ENCODE measurements at regions not wholly inside any gene's neighbourhood (a gene's known extent, or its start where the extent isn't known, plus 50 kb on each side); places are given as distances from the start of the nearest gene placed in this dataset.
"Not testable (repeated sequence)": the region's sequence is repeated elsewhere in the genome, so short reads cannot be mapped to it uniquely, and the experiment has no call there.

- DNase-seq; H3K36me3 ChIP-seq (replicated peaks in 1 of 2); H3K4me1 ChIP-seq (replicated peaks in 1 of 2); H3K27me3 ChIP-seq; H3K4me3 ChIP-seq; intact Hi-C loops (cut with DNase I); H3K27ac ChIP-seq; H3K9me3 ChIP-seq (replicated peaks in 1 of 3): not testable (repeated sequence)
- 47 to 56% (median 50%) methylated on average over 2 to 3 of the region's 3 CpGs for WGBS, 4 donors
Measured at GRCh38 chr4:118485801-118486314, 133.1 kb upstream of the PRSS12 start.

GRCh38 chr4:118492963-118493362, 140.2 kb upstream of the PRSS12 start:
- H3K9me3 ChIP-seq (replicated peaks in 1 of 3); DNase-seq; H3K27ac ChIP-seq; intact Hi-C loops (cut with DNase I); H3K27me3 ChIP-seq; H3K4me1 ChIP-seq (replicated peaks in 1 of 2); H3K36me3 ChIP-seq (replicated peaks in 1 of 2); H3K4me3 ChIP-seq: not testable (repeated sequence)
- 73 to 87% (median 80%) methylated on average over 4 of the region's 4 CpGs for WGBS, 4 donors

- H3K27me3 ChIP-seq; intact Hi-C loops (cut with DNase I); H3K4me3 ChIP-seq; DNase-seq; H3K36me3 ChIP-seq (replicated peaks in 1 of 2); H3K4me1 ChIP-seq (replicated peaks in 1 of 2); H3K27ac ChIP-seq; H3K9me3 ChIP-seq (replicated peaks in 1 of 3): not testable (repeated sequence)
- WGBS, 4 donors: 74 to 90% (median 81%) methylated on average over 6 of the region's 6 CpGs
Measured at GRCh38 chr4:118494437-118494836, 141.6 kb upstream of the PRSS12 start.

- H3K9me3 ChIP-seq (replicated peaks in 1 of 3); intact Hi-C loops (cut with DNase I); DNase-seq; H3K27me3 ChIP-seq; H3K4me3 ChIP-seq; H3K4me1 ChIP-seq (replicated peaks in 1 of 2); H3K36me3 ChIP-seq (replicated peaks in 1 of 2); H3K27ac ChIP-seq: not testable (repeated sequence)
- 86 to 91% (median 87%) methylated on average over 5 of the region's 5 CpGs for WGBS, 4 donors
Measured at GRCh38 chr4:118502967-118503366, 150.2 kb upstream of the PRSS12 start.

GRCh38 chr4:118504927-118505326, 152.1 kb upstream of the PRSS12 start:
- intact Hi-C loops (cut with DNase I); H3K27ac ChIP-seq; H3K9me3 ChIP-seq (replicated peaks in 1 of 3); DNase-seq; H3K4me1 ChIP-seq (replicated peaks in 1 of 2); H3K27me3 ChIP-seq; H3K4me3 ChIP-seq; H3K36me3 ChIP-seq (replicated peaks in 1 of 2): not testable (repeated sequence)

GRCh38 chr4:118505491-118505890, 152.7 kb upstream of the PRSS12 start:
- DNase-seq; H3K4me3 ChIP-seq; H3K27me3 ChIP-seq; H3K4me1 ChIP-seq (replicated peaks in 1 of 2); intact Hi-C loops (cut with DNase I); H3K27ac ChIP-seq; H3K9me3 ChIP-seq (replicated peaks in 1 of 3); H3K36me3 ChIP-seq (replicated peaks in 1 of 2): not testable (repeated sequence)
- whole genome bisulfite sequencing, 4 donors: 63 to 68% (median 66%) methylated on average over 3 of the region's 3 CpGs

- H3K36me3 ChIP-seq (replicated peaks in 1 of 2); H3K27ac ChIP-seq; H3K4me1 ChIP-seq (replicated peaks in 1 of 2); DNase-seq; H3K4me3 ChIP-seq; H3K9me3 ChIP-seq (replicated peaks in 1 of 3); intact Hi-C loops (cut with DNase I); H3K27me3 ChIP-seq: not testable (repeated sequence)
- 55 to 60% (median 57%) methylated on average over 3 of the region's 3 CpGs for WGBS, 4 donors
Measured at GRCh38 chr4:118512870-118513269, 160.1 kb upstream of the PRSS12 start.

GRCh38 chr4:118514332-118514731, 161.5 kb upstream of the PRSS12 start:
- H3K4me3 ChIP-seq; H3K36me3 ChIP-seq (replicated peaks in 1 of 2); H3K4me1 ChIP-seq (replicated peaks in 1 of 2); DNase-seq; H3K27me3 ChIP-seq; H3K9me3 ChIP-seq (replicated peaks in 1 of 3); H3K27ac ChIP-seq; intact Hi-C loops (cut with DNase I): not testable (repeated sequence)
- 67 to 85% (median 77%) methylated on average over 1 to 3 of the region's 3 CpGs for WGBS, 4 donors

GRCh38 chr4:118516107-118516506, 163.3 kb upstream of the PRSS12 start:
- H3K36me3 ChIP-seq (replicated peaks in 1 of 2); DNase-seq; H3K9me3 ChIP-seq (replicated peaks in 1 of 3); H3K27ac ChIP-seq; H3K4me1 ChIP-seq (replicated peaks in 1 of 2); intact Hi-C loops (cut with DNase I); H3K4me3 ChIP-seq; H3K27me3 ChIP-seq: not testable (repeated sequence)
- 37 to 76% (median 54%) methylated on average over 1 of the region's 1 CpG for WGBS, 4 donors

- not testable (repeated sequence) for H3K4me1 ChIP-seq (replicated peaks in 1 of 2)
Measured at GRCh38 chr4:118530107-118530506, 155.1 kb upstream of the METTL14 start.

GRCh38 chr4:118531947-118532346, 153.2 kb upstream of the METTL14 start:
- H3K27ac ChIP-seq; intact Hi-C loops (cut with DNase I); H3K9me3 ChIP-seq (replicated peaks in 1 of 3); H3K4me1 ChIP-seq (replicated peaks in 1 of 2); H3K36me3 ChIP-seq (replicated peaks in 1 of 2); H3K27me3 ChIP-seq; DNase-seq; H3K4me3 ChIP-seq: not testable (repeated sequence)

More at GRCh38 chr4:118530107-118530506, 155.1 kb upstream of the METTL14 start:
- intact Hi-C loops (cut with DNase I); H3K27me3 ChIP-seq; H3K4me3 ChIP-seq; H3K9me3 ChIP-seq (replicated peaks in 1 of 3); H3K36me3 ChIP-seq (replicated peaks in 1 of 2); DNase-seq; H3K27ac ChIP-seq: not testable (repeated sequence)
- 55 to 73% (median 68%) methylated on average over 2 of the region's 2 CpGs for WGBS, 4 donors

- DNase-seq; H3K4me1 ChIP-seq (replicated peaks in 1 of 2); H3K36me3 ChIP-seq (replicated peaks in 1 of 2); H3K27ac ChIP-seq; intact Hi-C loops (cut with DNase I); H3K9me3 ChIP-seq (replicated peaks in 1 of 3); H3K27me3 ChIP-seq; H3K4me3 ChIP-seq: not testable (repeated sequence)
- WGBS, 4 donors: 89 to 97% (median 91%) methylated on average over 1 to 3 of the region's 3 CpGs
Measured at GRCh38 chr4:118535788-118536187, 149.4 kb upstream of the METTL14 start.
